ENCODE measurements at regions not wholly inside any gene's neighbourhood (a gene's known extent, or its start where the extent isn't known, plus 50 kb on each side); places are given as distances from the start of the nearest gene placed in this dataset.

DNA sequence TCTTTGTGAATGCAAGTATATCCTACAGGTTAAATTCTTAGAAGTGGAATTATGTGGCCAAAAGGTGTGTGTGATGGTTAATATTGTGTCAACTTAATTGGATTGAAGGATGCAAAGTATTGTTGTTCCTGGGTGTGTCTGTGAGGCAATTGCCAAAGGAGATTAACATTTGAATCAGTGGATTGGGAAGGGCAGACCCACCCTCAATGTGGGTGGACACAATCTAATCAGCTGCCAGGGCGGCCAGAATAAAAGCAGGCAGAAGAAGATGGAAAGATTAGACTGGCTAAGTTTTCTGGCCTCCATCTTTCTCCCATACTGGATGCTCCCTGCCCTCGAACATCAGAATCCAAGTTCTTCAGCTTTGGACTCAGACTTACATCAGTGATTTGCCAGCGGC is 76.2 kb upstream of the GBA3 start:
- no peak overlapping the region; the same call in 1 of the 2 replicates for H2BK12ac ChIP-seq (ENCODE audit: low read depth, low read length)
- CTCF ChIA-PET (ENCODE audit: partially characterized antibody): interaction anchor here (0.7 to 1.6 kb wide), 2 partner anchors 9 to 206 kb away, joined by 3 read pairs; no protein-coding TSS in a partner anchor
- no peak overlapping the region for H3K27ac ChIP-seq (ENCODE audit: low read depth, low read length)
- 84% methylated on average over 3 of the region's 3 CpGs; no CpG with 5 or more reads in 1 of the 2 experiments for WGBS, 2 experiments (ENCODE audit: extremely low coverage in 1 of 2, insufficient coverage in 1 of 2, insufficient read length in 1 of 2, insufficient replicate concordance in 2 of 2, low coverage in 1 of 2, low lambda C conversion rate in 2 of 2, missing lambda C conversion rate in 1 of 2)
- no peaks in the 10 kb centered on the region for H3K79me2 ChIP-seq (ENCODE audit: control insufficient read depth in 1 of 2, insufficient read depth in 2 of 2, low read length in 2 of 2)
- H3K9ac ChIP-seq (replicated peaks in 1 of 4; ENCODE audit: extremely low read depth in 1 of 4, low read depth in 3 of 4, low read length in 3 of 4): no peak overlapping the region
- no peaks in the 10 kb centered on the region for H4K20me1 ChIP-seq (replicated peaks in 1 of 2; ENCODE audit: control insufficient read depth in 1 of 2, insufficient read depth in 2 of 2, low read length in 2 of 2)
- H3K23ac ChIP-seq (ENCODE audit: insufficient read length): no peak overlapping the region
- no peaks in the 10 kb centered on the region for H3K9me3 ChIP-seq (ENCODE audit: insufficient read depth in 2 of 2, low read depth in 1 of 2, low read length in 1 of 2)
- no peak overlapping the region for H3K4me2 ChIP-seq (ENCODE audit: insufficient read depth in 1 of 2, low read depth in 2 of 2, low read length in 2 of 2)
- no peak overlapping the region for H2BK15ac ChIP-seq (ENCODE audit: low read length)
- no peak for DNase-seq (ENCODE audit: low read depth in 1 of 2, low spot score in 2 of 2)
- no peaks in the 10 kb centered on the region for H3K36me3 ChIP-seq (ENCODE audit: control insufficient read depth in 2 of 4, insufficient read depth in 4 of 4, low read length in 3 of 4)
- H3K27me3 ChIP-seq (replicated peaks in 1 of 4; ENCODE audit: control insufficient read depth in 3 of 4, extremely low read depth in 1 of 4, insufficient read depth in 3 of 4, low read length in 3 of 4): no peaks in the 10 kb centered on the region
- H2BK5ac ChIP-seq (ENCODE audit: low read depth, low read length): no peak overlapping the region
- no peak overlapping the region for H4K91ac ChIP-seq (replicated peaks; ENCODE audit: insufficient read length, low read length)
- H4K5ac ChIP-seq (ENCODE audit: insufficient read length, low read depth, low read length): no peak overlapping the region
- no peak overlapping the region for H4K8ac ChIP-seq (ENCODE audit: extremely low read depth, insufficient read depth, low read length)
- H2AFZ ChIP-seq (ENCODE audit: low read length): no peak overlapping the region
- H2BK20ac ChIP-seq (ENCODE audit: low read length): 0 out of 2 replicates have a peak overlapping the region, but pooled peaks have one; percentile 21
- H2AK5ac ChIP-seq (ENCODE audit: low read depth, low read length): no peak overlapping the region
- no peak overlapping the region for H2BK120ac ChIP-seq (replicated peaks; ENCODE audit: low read depth, low read length)
- no peaks in the 10 kb centered on the region for H3K79me1 ChIP-seq (ENCODE audit: low read depth, low read length)
- H3K18ac ChIP-seq (ENCODE audit: extremely low read depth, low read length): no peak overlapping the region
- no peak for FAIRE-seq
- no peak overlapping the region for H3K4ac ChIP-seq (replicated peaks; ENCODE audit: insufficient read length, low read depth, low read length)
- POLR2A ChIA-PET (ENCODE audit: partially characterized antibody): interaction anchor here (1.0 kb wide), 1 partner anchor 9 kb away, joined by 3 read pairs; no protein-coding TSS in a partner anchor
- no peak overlapping the region for H3K56ac ChIP-seq (replicated peaks; ENCODE audit: insufficient read length, low read depth, low read length)
- peaks cover 0 to 4% (median 0%) of the 10 kb centered on the region in 4 experiments; a peak in 2 of 7 replicates for H3K4me1 ChIP-seq (replicated peaks in 1 of 4; ENCODE audit: control insufficient read depth in 3 of 4, insufficient read depth in 4 of 4, low read length in 3 of 4)
- H3K14ac ChIP-seq (ENCODE audit: insufficient read length): no peak overlapping the region
- H3K23me2 ChIP-seq (ENCODE audit: low read depth, low read length): no peaks in the 10 kb centered on the region
- H3K4me3 ChIP-seq (ENCODE audit: extremely low read depth in 1 of 4, insufficient read depth in 2 of 4, low read depth in 3 of 4, low read length in 4 of 4): no peak overlapping the region
- TF ChIP-seq, protein P1, sequence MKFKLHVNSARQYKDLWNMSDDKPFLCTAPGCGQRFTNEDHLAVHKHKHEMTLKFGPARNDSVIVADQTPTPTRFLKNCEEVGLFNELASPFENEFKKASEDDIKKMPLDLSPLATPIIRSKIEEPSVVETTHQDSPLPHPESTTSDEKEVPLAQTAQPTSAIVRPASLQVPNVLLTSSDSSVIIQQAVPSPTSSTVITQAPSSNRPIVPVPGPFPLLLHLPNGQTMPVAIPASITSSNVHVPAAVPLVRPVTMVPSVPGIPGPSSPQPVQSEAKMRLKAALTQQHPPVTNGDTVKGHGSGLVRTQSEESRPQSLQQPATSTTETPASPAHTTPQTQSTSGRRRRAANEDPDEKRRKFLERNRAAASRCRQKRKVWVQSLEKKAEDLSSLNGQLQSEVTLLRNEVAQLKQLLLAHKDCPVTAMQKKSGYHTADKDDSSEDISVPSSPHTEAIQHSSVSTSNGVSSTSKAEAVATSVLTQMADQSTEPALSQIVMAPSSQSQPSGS (IDR thresholded peaks at IDR 0.05; ENCODE audit: low read length): no peak
- no peak for TF ChIP-seq HDAC6 (IDR thresholded peaks at IDR 0.05; ENCODE audit: low read depth, low read length)

All from H1 (cell line).